Right lobe of liver (tissue), 6 donors: ENCODE measurements at regions not wholly inside any gene's neighbourhood (a gene's known extent, or its start where the extent isn't known, plus 50 kb on each side); places are given as distances from the start of the nearest gene placed in this dataset.

ENCODE experiments used
- ATAC-seq, 4 donors: fragments of 200-7000 bp; cut with Tn5 transposase; one replicate each; pipeline ENCODE4 v1.9.1; 2020; ENCODE audit warnings: mild to moderate bottlenecking in 4 of 4, moderate library complexity in 4 of 4
- DNase-seq, 3 donors: peaks; one replicate each; pipeline ENCODE4 v3.0.0-alpha.2; 2020
- H3K27ac ChIP-seq, 3 donors: fragments of 200-600 bp; one replicate each; pipeline ENCODE4 v1.8.0; 2022
- H3K27me3 ChIP-seq, 2 donors: fragments of 200-600 bp; one replicate each; pipeline ENCODE4 v1.8.0; 2022
- H3K36me3 ChIP-seq, 4 donors: fragments of 200-600 bp; sonication (generic) in 1 of 4; one replicate each; pipeline versions ENCODE4 v1.5.1 to v1.8.0; 2017 to 2022; ENCODE audit warnings: control low read depth in 1 of 4
- H3K4me1 ChIP-seq, 4 donors: fragments of 200-600 bp; sonication (generic) in 1 of 4; one replicate each; pipeline versions ENCODE4 v1.5.1 to v1.8.0; 2017 to 2022; ENCODE audit warnings: control low read depth in 1 of 4
- H3K4me3 ChIP-seq, 3 donors: fragments of 200-600 bp; one replicate each; pipeline ENCODE4 v1.8.0; 2022
- H3K9me3 ChIP-seq, 4 donors: fragments of 200-600 bp; sonication (generic) in 1 of 4; one replicate each; pipeline versions ENCODE4 v1.5.1 to v1.8.0; 2017 to 2022; ENCODE audit warnings: control low read depth in 1 of 4
- CTCF ChIP-seq, 4 donors: fragments of 200-600 bp in 3 of 4; fragments of 450-650 bp in 1 of 4; IDR thresholded peaks; one replicate each; pipeline versions ENCODE4 v1.5.1 to v1.8.0; 2016 to 2022; ENCODE audit warnings: antibody characterized with exemption in 4 of 4, mild to moderate bottlenecking in 2 of 4
- POLR2A ChIP-seq: fragments of 450-650 bp; IDR thresholded peaks from one replicate; pipeline ENCODE4 v1.6.1; 2017; ENCODE audit warnings: antibody characterized with exemption, mild to moderate bottlenecking
- WGBS: methylation state at CpG from one replicate; pipeline ENCODE4 v1.1.6; 2018; ENCODE audit warnings: low coverage, low lambda C conversion rate; ENCODE audit not compliant: insufficient coverage; ENCODE audit errors: missing lambda C conversion rate; 5-methylcytosine and 5-hydroxymethylcytosine counted together
- intact Hi-C, 2 donors: fragments of 100-400 bp; cut with DNase I; formaldehyde crosslinking; loops; one replicate each; pipeline versions ENCODE4 v1.11.2 to v1.14.1; 2022
- donor health status: DM: no; HTN: yes; CAD: no.
- donor health status: DM: no; HTN: no; CAD: no.
- donor health status: DM: no; HTN: no; CAD: no.
- donor health status: DM: no; HTN: yes; CAD: no.
- donor health status: DM: no; HTN: yes; CAD: no.

GRCh38 chr1:2887941-2888855, 86.7 kb upstream of the TTC34 start:
- intact Hi-C loops = no loop called here
- no peaks in the 10 kb centered on the region for H3K36me3 ChIP-seq
- H3K4me3 ChIP-seq = no peak overlapping the region
- no peaks in the 10 kb centered on the region for H3K4me1 ChIP-seq
- DNase-seq = no peak
- TF ChIP-seq POLR2A = no peak
- TF ChIP-seq CTCF (IDR thresholded peaks at IDR 0.05) = no peak
- ATAC-seq = no peak
- no peaks in the 10 kb centered on the region for H3K27me3 ChIP-seq
- no peaks in the 10 kb centered on the region for H3K9me3 ChIP-seq
- no peak overlapping the region for H3K27ac ChIP-seq
- 42% methylated on average over 8 of the region's 28 CpGs for WGBS

GRCh38 chr1:2890221-2890850, 88.8 kb upstream of the TTC34 start:
- DNase-seq = no peak
- no peak overlapping the region for H3K4me3 ChIP-seq
- TF ChIP-seq POLR2A (no peak), CTCF (IDR thresholded peaks at IDR 0.05) (no peak)
- H3K4me1 ChIP-seq = no peaks in the 10 kb centered on the region
- no peaks in the 10 kb centered on the region for H3K9me3 ChIP-seq
- 42% methylated on average over 3 of the region's 14 CpGs for WGBS
- no peaks in the 10 kb centered on the region for H3K36me3 ChIP-seq
- no peak overlapping the region for H3K27ac ChIP-seq
- no peaks in the 10 kb centered on the region for H3K27me3 ChIP-seq
- intact Hi-C loops = no loop called here
- ATAC-seq = no peak

GRCh38 chr1:2891923-2892448, 90.5 kb upstream of the TTC34 start:
- intact Hi-C loops = no loop called here
- Histone ChIP-seq H3K9me3 (no peaks in the 10 kb centered on the region), H3K4me3 (no peak overlapping the region), H3K27ac (no peak overlapping the region), H3K27me3 (no peaks in the 10 kb centered on the region), H3K4me1 (no peaks in the 10 kb centered on the region), H3K36me3 (no peaks in the 10 kb centered on the region)
- TF ChIP-seq CTCF (IDR thresholded peaks at IDR 0.05) (no peak), POLR2A (no peak)
- DNase-seq = no peak
- ATAC-seq = no peak
- 70% methylated on average over 2 of the region's 22 CpGs for WGBS

GRCh38 chr1:2893473-2894120, 92.1 kb upstream of the TTC34 start:
- no peaks in the 10 kb centered on the region for H3K27me3 ChIP-seq
- no peak for TF ChIP-seq POLR2A
- no peak for TF ChIP-seq CTCF (IDR thresholded peaks at IDR 0.05)
- H3K4me3 ChIP-seq = no peak overlapping the region
- DNase-seq = no peak
- no peak overlapping the region for H3K27ac ChIP-seq
- intact Hi-C loops = no loop called here
- no peaks in the 10 kb centered on the region for H3K9me3 ChIP-seq
- no peaks in the 10 kb centered on the region for H3K4me1 ChIP-seq
- ATAC-seq = no peak
- H3K36me3 ChIP-seq = no peaks in the 10 kb centered on the region
- WGBS = 67% methylated on average over 1 of the region's 20 CpGs
